Neural cell (in vitro differentiated cells): ENCODE measurements at regions not wholly inside any gene's neighbourhood (a gene's known extent, or its start where the extent isn't known, plus 50 kb on each side); places are given as distances from the start of the nearest gene placed in this dataset.

ENCODE experiments used
- POLR2AphosphoS5 ChIP-seq: IDR thresholded peaks from 2 replicates; pipeline ENCODE4 v1.6.1; 2012
- TF ChIP-seq, protein P1 (sequence below): fragments of 450-650 bp; IDR thresholded peaks from 2 replicates; pipeline ENCODE4 v1.5.1; 2014; ENCODE audit warnings: antibody characterized with exemption, mild to moderate bottlenecking, moderate library complexity; ENCODE audit not compliant: poor library complexity, severe bottlenecking

DNA sequence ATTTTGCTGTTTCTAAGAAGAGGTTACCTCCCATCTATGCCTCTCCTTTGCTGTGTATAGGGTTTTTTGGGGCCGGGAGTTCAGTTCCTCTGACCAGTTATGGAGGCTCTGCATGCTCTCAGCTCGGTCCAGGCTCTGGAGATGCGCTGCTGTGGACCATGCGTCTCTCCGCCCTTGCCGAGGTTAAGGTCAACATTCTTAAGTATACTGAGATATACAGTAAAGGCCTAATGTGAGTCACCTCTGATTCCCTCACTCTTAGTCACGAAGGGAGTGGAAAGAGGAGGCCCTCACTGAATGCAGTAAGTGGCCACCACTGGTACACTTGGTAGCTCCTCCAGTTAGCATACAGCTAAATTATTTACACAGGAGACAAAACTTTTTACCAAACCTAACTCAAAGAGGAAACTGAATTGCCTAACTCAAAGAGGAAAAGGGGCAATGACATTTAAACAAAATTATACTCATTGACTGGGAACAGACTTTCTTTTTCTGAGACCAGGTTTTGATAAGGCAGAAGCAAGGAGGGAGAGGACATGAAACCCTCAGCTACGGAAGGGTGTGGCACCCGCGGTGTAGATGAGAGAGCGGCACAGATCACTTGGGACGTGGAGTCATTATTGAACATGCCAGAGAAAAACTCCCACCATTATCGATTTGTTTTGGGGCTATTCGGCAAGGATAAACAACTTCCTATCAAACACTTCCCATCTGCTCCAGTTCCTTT, 98.7 kb downstream of the COPS8 start:
- TF ChIP-seq, protein P1, sequence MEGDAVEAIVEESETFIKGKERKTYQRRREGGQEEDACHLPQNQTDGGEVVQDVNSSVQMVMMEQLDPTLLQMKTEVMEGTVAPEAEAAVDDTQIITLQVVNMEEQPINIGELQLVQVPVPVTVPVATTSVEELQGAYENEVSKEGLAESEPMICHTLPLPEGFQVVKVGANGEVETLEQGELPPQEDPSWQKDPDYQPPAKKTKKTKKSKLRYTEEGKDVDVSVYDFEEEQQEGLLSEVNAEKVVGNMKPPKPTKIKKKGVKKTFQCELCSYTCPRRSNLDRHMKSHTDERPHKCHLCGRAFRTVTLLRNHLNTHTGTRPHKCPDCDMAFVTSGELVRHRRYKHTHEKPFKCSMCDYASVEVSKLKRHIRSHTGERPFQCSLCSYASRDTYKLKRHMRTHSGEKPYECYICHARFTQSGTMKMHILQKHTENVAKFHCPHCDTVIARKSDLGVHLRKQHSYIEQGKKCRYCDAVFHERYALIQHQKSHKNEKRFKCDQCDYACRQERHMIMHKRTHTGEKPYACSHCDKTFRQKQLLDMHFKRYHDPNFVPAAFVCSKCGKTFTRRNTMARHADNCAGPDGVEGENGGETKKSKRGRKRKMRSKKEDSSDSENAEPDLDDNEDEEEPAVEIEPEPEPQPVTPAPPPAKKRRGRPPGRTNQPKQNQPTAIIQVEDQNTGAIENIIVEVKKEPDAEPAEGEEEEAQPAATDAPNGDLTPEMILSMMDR = no peak
- TF ChIP-seq POLR2AphosphoS5 = no peak
